ACHN (cell line): ENCODE measurements at regions not wholly inside any gene's neighbourhood (a gene's known extent, or its start where the extent isn't known, plus 50 kb on each side); places are given as distances from the start of the nearest gene placed in this dataset.
"Not testable (repeated sequence)": the region's sequence is repeated elsewhere in the genome, so short reads cannot be mapped to it uniquely, and the experiment has no call there.

ENCODE experiments used
- DNase-seq: peaks from one replicate; pipeline ENCODE4 v3.0.0-alpha.2; 2015
- in situ Hi-C: cut with HindIII; loops from 2 replicates; pipeline ENCODE4 v1.10.0; 2017; ENCODE audit warnings: low sequenced_read_pairs, low pct_ligation_motif_present, low pct_unique_long_range_greater_than_20kb

DNA sequence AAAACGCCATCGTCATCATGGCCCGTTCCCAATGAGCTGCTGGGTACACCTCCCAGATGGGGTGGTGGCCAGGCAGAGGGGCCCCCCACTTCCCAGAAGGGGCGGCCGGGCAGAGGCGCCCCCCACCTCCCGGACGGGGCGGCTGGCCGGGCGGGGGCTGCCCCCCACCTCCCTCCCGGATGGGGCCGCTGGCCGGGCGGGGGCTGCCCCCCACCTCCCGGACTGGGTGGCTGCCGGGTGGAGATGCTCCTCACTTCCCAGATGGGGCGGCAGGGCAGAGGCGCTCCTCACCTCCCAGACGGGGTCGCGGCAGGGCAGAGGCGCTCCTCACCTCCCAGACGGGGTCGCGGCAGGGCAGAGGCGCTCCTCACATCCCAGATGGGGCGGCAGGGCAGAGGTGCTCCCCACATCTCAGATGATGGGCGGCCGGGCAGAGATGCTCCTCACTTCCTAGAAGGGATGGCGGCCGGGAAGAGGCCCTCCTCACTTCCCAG lies 215.4 kb upstream of the TBL1XR1 start:
- in situ Hi-C loops, DNase-seq: not testable (repeated sequence)

DNA sequence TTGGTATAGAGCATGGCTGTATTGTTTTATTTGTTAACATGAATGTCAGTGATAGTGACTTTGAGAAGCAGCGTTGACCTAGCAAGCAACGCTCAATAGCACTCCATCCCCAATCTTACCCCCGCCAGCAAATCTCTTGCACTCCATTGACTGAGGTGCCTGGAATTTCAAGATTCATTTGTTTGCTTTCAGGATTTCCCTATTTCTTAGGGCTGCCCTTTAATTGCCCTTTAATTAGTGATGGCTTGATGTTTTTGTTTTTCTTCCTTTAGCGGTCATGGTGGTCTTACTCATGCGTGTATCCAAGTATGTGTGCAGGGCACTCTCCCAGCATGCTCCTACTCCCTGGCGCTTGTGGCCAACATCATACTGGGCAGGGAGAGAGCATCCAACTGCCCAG lies 216.8 kb upstream of the TBL1XR1 start:
- DNase-seq = no peak
- in situ Hi-C loops = no loop called here

DNA sequence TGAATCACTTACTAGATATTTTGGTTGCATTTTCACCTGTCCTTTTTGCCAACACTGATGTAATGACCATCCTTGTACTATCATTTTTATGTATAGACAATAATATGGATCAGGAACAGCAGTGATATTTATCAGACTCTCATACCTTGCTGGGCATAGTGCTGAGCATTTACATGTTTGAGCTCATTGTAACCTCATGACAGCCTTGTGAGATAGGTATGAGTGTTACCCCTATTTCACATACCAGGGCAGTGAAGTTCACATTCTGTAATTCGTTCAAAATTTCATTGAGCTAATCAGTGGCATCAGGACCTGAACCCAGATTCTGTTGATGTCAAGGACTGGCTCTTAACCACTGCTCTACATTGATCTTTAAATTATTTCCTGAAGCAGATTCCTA lies 221.5 kb upstream of the TBL1XR1 start:
- in situ Hi-C loops = no loop called here
- DNase-seq = no peak

DNA sequence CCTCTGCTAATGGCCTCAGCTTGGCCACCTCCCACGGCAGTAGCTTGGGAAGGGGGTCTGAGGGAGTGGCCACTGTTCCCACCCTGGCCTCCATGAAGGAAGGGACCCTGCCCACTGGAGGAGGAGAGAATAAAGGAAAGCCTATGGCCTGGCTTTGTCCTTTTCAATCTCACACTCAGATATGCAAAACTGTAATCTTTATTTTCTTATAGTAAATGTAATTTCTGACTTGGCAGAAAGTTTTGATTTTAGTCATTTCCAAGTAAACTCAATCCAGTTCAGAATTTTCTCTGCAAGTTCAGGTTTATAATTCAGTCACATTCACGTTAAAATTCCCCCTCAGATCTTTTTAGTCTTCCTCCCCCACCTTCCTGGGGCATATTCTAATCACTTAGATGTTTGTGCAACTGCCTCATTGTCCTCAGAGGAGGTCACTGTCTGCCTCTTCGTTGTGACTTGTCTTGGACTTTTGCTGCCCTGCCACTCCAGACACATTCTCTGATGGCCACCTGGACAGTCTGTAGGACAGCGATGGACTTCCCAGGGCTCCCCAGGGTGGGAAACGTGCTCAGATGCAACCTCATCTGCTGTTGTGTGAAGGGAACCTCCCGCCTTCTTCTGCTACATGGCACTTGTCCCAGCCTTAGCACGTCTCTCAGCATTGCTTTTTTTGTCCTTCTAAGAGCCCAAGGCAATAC lies 222.8 kb upstream of the TBL1XR1 start:
- DNase-seq = no peak
- in situ Hi-C loops = no loop called here

- in situ Hi-C loops = no loop called here
- no peak for DNase-seq
These were observed 223.6 kb upstream of the TBL1XR1 start for GRCh38 chr3:177420651-177421480.

DNA sequence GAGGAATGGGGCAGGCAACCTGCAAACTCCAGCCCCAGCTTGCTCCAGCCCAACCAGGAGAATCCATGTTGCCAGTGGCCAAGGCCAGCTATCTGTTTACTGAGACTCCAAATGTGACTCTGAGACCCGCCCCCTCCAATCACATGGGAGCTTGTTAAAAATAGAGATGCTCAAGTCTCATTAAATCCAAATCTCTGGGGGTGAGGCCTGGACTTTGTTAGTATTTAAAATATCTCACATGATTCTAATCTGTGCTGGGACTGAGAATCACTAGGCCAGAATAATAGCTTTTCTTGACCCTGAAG lies 224.2 kb upstream of the TBL1XR1 start:
- no peak for DNase-seq
- in situ Hi-C loops = no loop called here

DNA sequence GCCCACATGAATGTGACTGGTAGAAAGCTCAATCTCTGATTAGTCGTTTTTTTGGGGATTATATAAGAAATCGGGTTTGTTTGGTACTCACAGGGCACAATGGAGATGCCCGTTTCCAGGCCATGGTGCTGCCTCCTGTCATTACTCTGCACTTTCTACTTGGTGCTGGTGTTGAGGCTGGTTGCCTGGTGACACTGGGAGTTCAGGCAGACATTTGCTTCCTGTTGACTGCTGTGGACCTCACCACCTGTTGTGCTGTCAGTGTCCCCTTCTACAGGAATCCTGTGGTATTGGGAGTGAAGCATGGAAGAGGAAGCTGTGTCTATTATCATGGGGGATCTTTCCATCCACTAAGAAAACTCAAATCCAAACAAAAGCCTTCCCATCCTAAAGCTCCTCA lies 227.2 kb upstream of the TBL1XR1 start:
- no peak for DNase-seq
- in situ Hi-C loops = no loop called here

DNA sequence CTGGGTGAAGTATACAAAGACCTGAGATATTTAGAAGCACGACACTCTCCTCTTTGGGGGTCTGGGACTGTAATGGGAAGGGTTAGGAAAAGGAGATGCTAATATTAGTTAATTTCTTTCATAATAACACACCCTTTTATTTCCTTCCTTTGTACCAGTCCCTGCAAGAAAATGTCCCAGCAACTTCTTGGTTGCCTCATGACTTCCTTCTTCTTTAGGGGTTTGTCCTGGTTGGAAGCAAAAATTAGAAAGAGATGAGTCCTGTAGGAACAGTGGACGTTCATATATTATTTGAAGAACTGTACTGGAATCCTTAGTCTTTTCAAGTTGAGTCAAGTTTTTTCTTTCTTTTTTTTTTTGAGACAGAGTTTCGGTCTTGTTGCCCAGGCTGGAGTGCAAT lies 227.8 kb upstream of the TBL1XR1 start:
- DNase-seq = no peak
- in situ Hi-C loops = no loop called here

GRCh38 chr3:177426106-177426877 lies 229.0 kb upstream of the TBL1XR1 start:
- DNase-seq = no peak
- in situ Hi-C loops = no loop called here

- in situ Hi-C loops = no loop called here
- no peak for DNase-seq
These were observed 229.7 kb upstream of the TBL1XR1 start for GRCh38 chr3:177426878-177427495.

- in situ Hi-C loops = no loop called here
- no peak for DNase-seq
These were observed 230.3 kb upstream of the TBL1XR1 start for GRCh38 chr3:177427540-177427939.

GRCh38 chr3:177429079-177429478 lies 231.8 kb upstream of the TBL1XR1 start:
- no peak for DNase-seq
- in situ Hi-C loops = no loop called here

- no peak for DNase-seq
- in situ Hi-C loops = no loop called here
These were observed 232.5 kb upstream of the TBL1XR1 start for GRCh38 chr3:177429771-177430170.

- in situ Hi-C loops = no loop called here
- no peak for DNase-seq
These were observed 233.4 kb upstream of the TBL1XR1 start for GRCh38 chr3:177430653-177431052.

GRCh38 chr3:177431525-177432176 lies 234.4 kb upstream of the TBL1XR1 start:
- in situ Hi-C loops = no loop called here
- no peak for DNase-seq

- in situ Hi-C loops = no loop called here
- DNase-seq = no peak
These were observed 238.0 kb upstream of the TBL1XR1 start for GRCh38 chr3:177435301-177435700.

DNA sequence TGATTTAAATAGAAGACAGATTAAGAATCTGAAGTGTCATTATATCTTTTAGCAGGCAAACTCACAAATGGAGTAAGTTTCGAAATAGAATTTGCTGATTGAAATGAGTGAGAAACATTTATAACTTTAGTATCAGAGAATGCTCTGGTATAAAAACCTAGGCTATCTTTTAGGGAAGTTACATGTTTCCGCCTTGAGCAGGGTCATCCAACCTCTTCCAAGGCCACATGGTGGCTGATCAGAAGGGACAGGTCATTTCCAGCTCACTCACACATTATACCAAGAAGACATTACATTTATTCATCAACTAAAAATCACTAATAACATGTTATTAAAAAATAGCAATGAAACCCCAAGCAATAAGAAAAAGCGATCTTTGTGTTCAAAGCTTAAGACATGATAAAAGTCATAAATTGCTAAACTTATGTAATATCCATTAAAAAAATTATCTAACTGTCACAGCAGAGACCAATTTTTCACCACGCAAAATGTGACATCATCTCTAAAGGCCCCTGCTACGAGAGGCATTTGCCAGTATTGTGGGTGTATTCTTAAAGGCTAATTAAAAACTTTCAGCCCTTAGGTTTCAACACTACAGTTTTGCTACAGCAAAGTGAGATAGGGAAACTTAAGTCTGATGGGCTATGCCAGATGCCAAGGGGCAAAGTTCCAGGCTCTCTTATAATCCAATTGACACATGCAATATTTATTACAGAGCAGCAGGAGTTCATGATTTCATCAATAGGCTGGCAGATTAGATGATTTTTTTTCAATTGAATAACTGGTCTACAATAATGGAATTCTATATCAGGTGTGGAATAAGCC lies 240.4 kb upstream of the TBL1XR1 start:
- in situ Hi-C loops = no loop called here
- no peak for DNase-seq
